GM23338 (cell line): ENCODE measurements at regions not wholly inside any gene's neighbourhood (a gene's known extent, or its start where the extent isn't known, plus 50 kb on each side); places are given as distances from the start of the nearest gene placed in this dataset.

ENCODE experiments used
- ATAC-seq: fragments of 200-7000 bp; cut with Tn5 transposase; 3 replicates; pipeline ENCODE4 v1.9.1; 2020
- DNase-seq: peaks from one replicate; pipeline ENCODE4 v3.0.0-alpha.2; 2015; ENCODE audit warnings: low spot score
- H2AFZ ChIP-seq: fragments of 200-600 bp; sonication (generic); 2 replicates; pipeline ENCODE4 v1.8.0; 2016; ENCODE audit warnings: antibody characterized with exemption, mild to moderate bottlenecking, moderate library complexity
- H3F3A ChIP-seq: fragments of 200-600 bp; sonication (generic); replicated peaks from 2 replicates; pipeline ENCODE4 v1.8.0; 2017; ENCODE audit warnings: antibody characterized with exemption, mixed run types, low read depth
- H3K27ac ChIP-seq: fragments of 200-600 bp; sonication (generic); 2 replicates; pipeline ENCODE4 v1.6.1; 2016; ENCODE audit warnings: low read depth
- H3K27me3 ChIP-seq: fragments of 200-600 bp; sonication (generic); 2 replicates; pipeline ENCODE4 v1.8.0; 2016; ENCODE audit warnings: mild to moderate bottlenecking, mixed run types, moderate library complexity; ENCODE audit not compliant: insufficient read depth
- H3K36me3 ChIP-seq: fragments of 200-600 bp; sonication (generic); 2 replicates; pipeline ENCODE4 v1.8.0; 2016; ENCODE audit warnings: mild to moderate bottlenecking; ENCODE audit not compliant: insufficient read depth
- H3K4me1 ChIP-seq: fragments of 200-600 bp; sonication (generic); 2 replicates; pipeline ENCODE4 v1.8.0; 2016; ENCODE audit warnings: mild to moderate bottlenecking, moderate library complexity; ENCODE audit not compliant: insufficient read depth
- H3K4me2 ChIP-seq: fragments of 200-600 bp; sonication (generic); 2 replicates; pipeline ENCODE4 v1.7.1; 2017; ENCODE audit warnings: mixed run types
- H3K4me3 ChIP-seq: fragments of 200-600 bp; sonication (generic); 2 replicates; pipeline ENCODE4 v1.6.1; 2016; ENCODE audit warnings: mixed run types
- H3K79me2 ChIP-seq: fragments of 200-600 bp; sonication (generic); replicated peaks from 2 replicates; pipeline ENCODE4 v1.8.0; 2017; ENCODE audit warnings: mild to moderate bottlenecking; ENCODE audit not compliant: insufficient read depth
- H3K9me2 ChIP-seq: fragments of 200-600 bp; sonication (generic); 2 replicates; pipeline ENCODE4 v1.8.0; 2017; ENCODE audit not compliant: insufficient read depth
- H4K20me1 ChIP-seq: fragments of 200-600 bp; sonication (generic); replicated peaks from 2 replicates; pipeline ENCODE4 v1.8.0; 2017; ENCODE audit warnings: mild to moderate bottlenecking; ENCODE audit not compliant: insufficient read depth
- H3K27ac Mint-ChIP-seq: 2 replicates; pipeline ENCODE4 v1.8.0; 2020; ENCODE audit warnings: inconsistent platforms, mild to moderate bottlenecking, moderate library complexity, mixed read lengths
- H3K27me3 Mint-ChIP-seq: 3 replicates; pipeline ENCODE4 v1.8.0; 2022; ENCODE audit warnings: low read depth, mild to moderate bottlenecking, moderate library complexity, mixed read lengths, inconsistent platforms; ENCODE audit not compliant: insufficient read depth, poor library complexity
- H3K36me3 Mint-ChIP-seq: 3 replicates; pipeline ENCODE4 v1.8.0; 2021; ENCODE audit warnings: low read depth, mild to moderate bottlenecking, inconsistent platforms, moderate library complexity, mixed read lengths
- H3K4me1 Mint-ChIP-seq: 3 replicates; pipeline ENCODE4 v1.8.0; 2020; ENCODE audit warnings: mild to moderate bottlenecking, inconsistent platforms, mixed read lengths
- H3K4me3 Mint-ChIP-seq: 3 replicates; pipeline ENCODE4 v1.8.0; 2021; ENCODE audit warnings: moderate library complexity, mild to moderate bottlenecking, inconsistent platforms, mixed read lengths
- H3K9me3 Mint-ChIP-seq: 3 replicates; pipeline ENCODE4 v1.8.0; 2020; ENCODE audit warnings: moderate library complexity, mild to moderate bottlenecking, inconsistent platforms, mixed read lengths
- CREB1 ChIP-seq: fragments of 250-450 bp; sonication (Bioruptor Pico); IDR thresholded peaks from 2 replicates; pipeline ENCODE4 v1.5.0; 2020; ENCODE audit warnings: low read depth, mild to moderate bottlenecking, moderate library complexity
- CTCF ChIP-seq, 2 experiments: fragments of 200-600 bp in 1 of 2; sonication (generic) in 1 of 2; conservative IDR thresholded peaks; 2 replicates each; pipeline versions ENCODE4 v1.5.1 to v1.6.1; 2016 to 2017; ENCODE audit warnings: antibody characterized with exemption in 2 of 2, low read depth in 2 of 2, mild to moderate bottlenecking in 2 of 2, moderate library complexity in 1 of 2
- ETS1 ChIP-seq: IDR thresholded peaks from 2 replicates; pipeline ENCODE4 v1.6.1; 2016; ENCODE audit warnings: antibody characterized with exemption
- EZH2 ChIP-seq: fragments of 200-600 bp; sonication (generic); IDR thresholded peaks from one replicate; pipeline ENCODE4 v1.8.0; 2017; ENCODE audit warnings: antibody characterized with exemption, mild to moderate bottlenecking, low read depth; ENCODE audit not compliant: unreplicated experiment
- EZH2phosphoT487 ChIP-seq: fragments of 200-600 bp; sonication (generic); IDR thresholded peaks from one replicate; pipeline ENCODE4 v1.8.1; 2018; ENCODE audit warnings: antibody characterized with exemption; ENCODE audit not compliant: unreplicated experiment
- JUNB ChIP-seq: IDR thresholded peaks from one replicate; pipeline ENCODE4 v1.6.1; 2016; ENCODE audit warnings: antibody characterized with exemption; ENCODE audit not compliant: unreplicated experiment
- NANOG ChIP-seq: IDR thresholded peaks from 2 replicates; pipeline ENCODE4 v1.6.1; 2016; ENCODE audit warnings: antibody characterized with exemption, borderline replicate concordance
- POLR2AphosphoS5 ChIP-seq: IDR thresholded peaks from 2 replicates; pipeline ENCODE4 v1.6.1; 2016; ENCODE audit warnings: antibody characterized with exemption, low read depth
- REST ChIP-seq: IDR thresholded peaks from one replicate; pipeline ENCODE4 v1.6.1; 2018; ENCODE audit warnings: antibody characterized with exemption; ENCODE audit not compliant: unreplicated experiment
- STAT1 ChIP-seq: IDR thresholded peaks from one replicate; pipeline ENCODE4 v1.6.1; 2016; ENCODE audit warnings: antibody characterized with exemption; ENCODE audit not compliant: unreplicated experiment
- ZNF114 ChIP-seq: fragments of 250-450 bp; sonication (Bioruptor Pico); IDR thresholded peaks from 2 replicates; pipeline ENCODE4 v1.5.0; 2020; ENCODE audit warnings: mild to moderate bottlenecking, moderate library complexity
- ZNF331 ChIP-seq: fragments of 250-450 bp; sonication (Bioruptor Pico); IDR thresholded peaks from 2 replicates; pipeline ENCODE4 v1.5.0; 2020; ENCODE audit warnings: low read depth, mild to moderate bottlenecking, moderate library complexity
- TF ChIP-seq, protein P1 (sequence below): fragments of 250-450 bp; sonication (Bioruptor Pico); IDR thresholded peaks from 2 replicates; pipeline ENCODE4 v1.5.0; 2020; ENCODE audit warnings: mild to moderate bottlenecking, moderate library complexity

GRCh38 chr17:27070836-27071235, 223.1 kb upstream of the WSB1 start:
- Mint-ChIP-seq H3K27ac (no peak overlapping the region), H3K9me3 (peaks cover 97% of the 10 kb centered on the region), H3K36me3 (peaks cover 19% of the 10 kb centered on the region; the same call in 2 of the 3 replicates), H3K4me1 (no peaks in the 10 kb centered on the region), H3K4me3 (no peak overlapping the region), H3K27me3 (no peaks in the 10 kb centered on the region)
- Histone ChIP-seq H3K9me2 (no peaks in the 10 kb centered on the region), H3K27me3 (no peaks in the 10 kb centered on the region), H3K27ac (no peak overlapping the region), H3K79me2 (no peaks in the 10 kb centered on the region), H4K20me1 (no peaks in the 10 kb centered on the region), H3K4me2 (no peak overlapping the region), H3K4me1 (no peaks in the 10 kb centered on the region), H3K4me3 (no peak overlapping the region), H2AFZ (no peak overlapping the region), H3F3A (no peaks in the 10 kb centered on the region), H3K36me3 (0 out of 2 replicates have a peak, but pooled peaks cover 3% of the 10 kb centered on the region)
- DNase-seq (no peak), ATAC-seq (no peak)
- no peak for TF ChIP-seq JUNB
- TF ChIP-seq ZNF331 (CRISPR knock-in tag), result no peak
- TF ChIP-seq NANOG, result no peak
- TF ChIP-seq EZH2, result no peak
- TF ChIP-seq ETS1, result no peak
- TF ChIP-seq EZH2phosphoT487, result no peak
- no peak for TF ChIP-seq POLR2AphosphoS5
- no peak for TF ChIP-seq CTCF (conservative IDR thresholded peaks at IDR 0.05; ENCODE audit: low read depth in 2 of 2)
- TF ChIP-seq, protein P1, sequence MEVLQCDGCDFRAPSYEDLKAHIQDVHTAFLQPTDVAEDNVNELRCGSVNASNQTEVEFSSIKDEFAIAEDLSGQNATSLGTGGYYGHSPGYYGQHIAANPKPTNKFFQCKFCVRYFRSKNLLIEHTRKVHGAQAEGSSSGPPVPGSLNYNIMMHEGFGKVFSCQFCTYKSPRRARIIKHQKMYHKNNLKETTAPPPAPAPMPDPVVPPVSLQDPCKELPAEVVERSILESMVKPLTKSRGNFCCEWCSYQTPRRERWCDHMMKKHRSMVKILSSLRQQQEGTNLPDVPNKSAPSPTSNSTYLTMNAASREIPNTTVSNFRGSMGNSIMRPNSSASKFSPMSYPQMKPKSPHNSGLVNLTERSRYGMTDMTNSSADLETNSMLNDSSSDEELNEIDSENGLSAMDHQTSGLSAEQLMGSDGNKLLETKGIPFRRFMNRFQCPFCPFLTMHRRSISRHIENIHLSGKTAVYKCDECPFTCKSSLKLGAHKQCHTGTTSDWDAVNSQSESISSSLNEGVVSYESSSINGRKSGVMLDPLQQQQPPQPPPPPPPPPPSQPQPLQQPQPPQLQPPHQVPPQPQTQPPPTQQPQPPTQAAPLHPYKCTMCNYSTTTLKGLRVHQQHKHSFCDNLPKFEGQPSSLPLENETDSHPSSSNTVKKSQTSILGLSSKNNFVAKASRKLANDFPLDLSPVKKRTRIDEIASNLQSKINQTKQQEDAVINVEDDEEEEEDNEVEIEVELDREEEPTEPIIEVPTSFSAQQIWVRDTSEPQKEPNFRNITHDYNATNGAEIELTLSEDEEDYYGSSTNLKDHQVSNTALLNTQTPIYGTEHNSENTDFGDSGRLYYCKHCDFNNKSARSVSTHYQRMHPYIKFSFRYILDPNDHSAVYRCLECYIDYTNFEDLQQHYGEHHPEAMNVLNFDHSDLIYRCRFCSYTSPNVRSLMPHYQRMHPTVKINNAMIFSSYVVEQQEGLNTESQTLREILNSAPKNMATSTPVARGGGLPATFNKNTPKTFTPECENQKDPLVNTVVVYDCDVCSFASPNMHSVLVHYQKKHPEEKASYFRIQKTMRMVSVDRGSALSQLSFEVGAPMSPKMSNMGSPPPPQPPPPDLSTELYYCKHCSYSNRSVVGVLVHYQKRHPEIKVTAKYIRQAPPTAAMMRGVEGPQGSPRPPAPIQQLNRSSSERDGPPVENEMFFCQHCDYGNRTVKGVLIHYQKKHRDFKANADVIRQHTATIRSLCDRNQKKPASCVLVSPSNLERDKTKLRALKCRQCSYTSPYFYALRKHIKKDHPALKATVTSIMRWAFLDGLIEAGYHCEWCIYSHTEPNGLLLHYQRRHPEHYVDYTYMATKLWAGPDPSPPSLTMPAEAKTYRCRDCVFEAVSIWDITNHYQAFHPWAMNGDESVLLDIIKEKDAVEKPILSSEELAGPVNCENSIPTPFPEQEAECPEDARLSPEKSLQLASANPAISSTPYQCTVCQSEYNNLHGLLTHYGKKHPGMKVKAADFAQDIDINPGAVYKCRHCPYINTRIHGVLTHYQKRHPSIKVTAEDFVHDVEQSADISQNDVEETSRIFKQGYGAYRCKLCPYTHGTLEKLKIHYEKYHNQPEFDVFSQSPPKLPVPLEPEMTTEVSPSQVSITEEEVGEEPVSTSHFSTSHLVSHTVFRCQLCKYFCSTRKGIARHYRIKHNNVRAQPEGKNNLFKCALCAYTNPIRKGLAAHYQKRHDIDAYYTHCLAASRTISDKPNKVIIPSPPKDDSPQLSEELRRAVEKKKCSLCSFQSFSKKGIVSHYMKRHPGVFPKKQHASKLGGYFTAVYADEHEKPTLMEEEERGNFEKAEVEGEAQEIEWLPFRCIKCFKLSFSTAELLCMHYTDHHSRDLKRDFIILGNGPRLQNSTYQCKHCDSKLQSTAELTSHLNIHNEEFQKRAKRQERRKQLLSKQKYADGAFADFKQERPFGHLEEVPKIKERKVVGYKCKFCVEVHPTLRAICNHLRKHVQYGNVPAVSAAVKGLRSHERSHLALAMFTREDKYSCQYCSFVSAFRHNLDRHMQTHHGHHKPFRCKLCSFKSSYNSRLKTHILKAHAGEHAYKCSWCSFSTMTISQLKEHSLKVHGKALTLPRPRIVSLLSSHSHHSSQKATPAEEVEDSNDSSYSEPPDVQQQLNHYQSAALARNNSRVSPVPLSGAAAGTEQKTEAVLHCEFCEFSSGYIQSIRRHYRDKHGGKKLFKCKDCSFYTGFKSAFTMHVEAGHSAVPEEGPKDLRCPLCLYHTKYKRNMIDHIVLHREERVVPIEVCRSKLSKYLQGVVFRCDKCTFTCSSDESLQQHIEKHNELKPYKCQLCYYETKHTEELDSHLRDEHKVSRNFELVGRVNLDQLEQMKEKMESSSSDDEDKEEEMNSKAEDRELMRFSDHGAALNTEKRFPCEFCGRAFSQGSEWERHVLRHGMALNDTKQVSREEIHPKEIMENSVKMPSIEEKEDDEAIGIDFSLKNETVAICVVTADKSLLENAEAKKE (CRISPR knock-in tag), result no peak
- no peak for TF ChIP-seq REST
- no peak for TF ChIP-seq CREB1
- no peak for TF ChIP-seq ZNF114 (CRISPR knock-in tag)
- TF ChIP-seq STAT1, result no peak
